IMR-90 (cell line): ENCODE measurements at regions not wholly inside any gene's neighbourhood (a gene's known extent, or its start where the extent isn't known, plus 50 kb on each side); places are given as distances from the start of the nearest gene placed in this dataset.
A peak's percentile ranks its signal among the peaks of the same experiment; 100 is the strongest.

Experiments
- ATAC-seq: fragments of 200-7000 bp; cut with Tn5 transposase; 2 replicates; pipeline ENCODE4 v1.9.1; 2020; ENCODE audit warnings: low read depth, mild to moderate bottlenecking, moderate library complexity
- BruUV-seq: library from RNA; stranded (reverse); fragments of 400-500 nt; replicated peaks from 2 replicates; lab custom pipeline; 2021; lab: Mats Ljungman, UMichigan
- CTCF ChIA-PET: fragments of 300-600 bp; formaldehyde crosslinking; extraction: SDS; loops from one replicate; lab custom pipeline; 2021; ENCODE audit warnings: antibody characterized with exemption; lab: Yijun Ruan, JAX
- POLR2A ChIA-PET: fragments of 300-600 bp; sonication (Branson Sonifier 250); formaldehyde crosslinking; loops from one replicate; lab custom pipeline; 2022; ENCODE audit warnings: antibody characterized with exemption; ENCODE audit not compliant: unreplicated experiment; lab: Charles Lee
- DNase-seq: peaks from one replicate; pipeline ENCODE4 v3.0.0; 2013
- H2AFZ ChIP-seq: replicated peaks from 2 replicates; pipeline ENCODE3; 2013; ENCODE audit warnings: low read length, mild to moderate bottlenecking; ENCODE audit not compliant: poor library complexity
- H2AK5ac ChIP-seq: 2 replicates; pipeline ENCODE4 v1.6.1; 2013; ENCODE audit warnings: low read depth, low read length, inconsistent platforms
- H2AK9ac ChIP-seq: replicated peaks from 2 replicates; pipeline ENCODE3; 2013; ENCODE audit warnings: mild to moderate bottlenecking, low read depth, low read length, moderate library complexity; ENCODE audit not compliant: poor library complexity
- H2BK120ac ChIP-seq: 2 replicates; pipeline ENCODE4 v1.6.1; 2013; ENCODE audit warnings: low read depth, low read length, inconsistent platforms
- H2BK15ac ChIP-seq: 3 replicates; pipeline ENCODE4 v1.6.1; 2013; ENCODE audit warnings: low read depth, low read length, inconsistent platforms
- H2BK20ac ChIP-seq: 2 replicates; pipeline ENCODE4 v1.6.1; 2013; ENCODE audit warnings: low read depth, mild to moderate bottlenecking, inconsistent platforms, low read length, moderate library complexity
- H2BK5ac ChIP-seq: 2 replicates; pipeline ENCODE4 v1.6.1; 2013; ENCODE audit warnings: mild to moderate bottlenecking, low read depth, low read length, inconsistent platforms; ENCODE audit not compliant: poor library complexity, severe bottlenecking
- H3K14ac ChIP-seq: replicated peaks from 2 replicates; pipeline ENCODE4 v1.6.1; 2013; ENCODE audit warnings: low read depth, low read length, inconsistent platforms
- H3K18ac ChIP-seq: 2 replicates; pipeline ENCODE4 v1.6.1; 2013; ENCODE audit warnings: low read depth, low read length, control low read depth
- H3K23ac ChIP-seq: 2 replicates; pipeline ENCODE4 v1.6.1; 2013; ENCODE audit warnings: low read depth, low read length, inconsistent platforms
- H3K27ac ChIP-seq: 2 replicates; pipeline ENCODE4 v1.5.1; 2013; ENCODE audit warnings: mild to moderate bottlenecking, control low read depth, low read length; ENCODE audit not compliant: insufficient read depth
- H3K27me3 ChIP-seq: 2 replicates; pipeline ENCODE4 v1.6.1; 2013; ENCODE audit warnings: low read length; ENCODE audit not compliant: control insufficient read depth, insufficient read depth
- H3K36me3 ChIP-seq: 2 replicates; pipeline ENCODE4 v1.6.1; 2013; ENCODE audit warnings: low read length, mixed read lengths; ENCODE audit not compliant: control insufficient read depth, insufficient read depth
- H3K4ac ChIP-seq: 2 replicates; pipeline ENCODE4 v1.6.1; 2013; ENCODE audit warnings: low read depth, low read length, inconsistent platforms
- H3K4me1 ChIP-seq: 2 replicates; pipeline ENCODE4 v1.6.1; 2013; ENCODE audit warnings: low read length, mixed read lengths; ENCODE audit not compliant: control insufficient read depth, insufficient read depth
- H3K4me2 ChIP-seq: 2 replicates; pipeline ENCODE4 v1.6.1; 2013; ENCODE audit warnings: low read depth, mild to moderate bottlenecking, control low read depth, low read length, moderate library complexity
- H3K4me3 ChIP-seq: 2 replicates; pipeline ENCODE4 v1.5.1; 2013; ENCODE audit warnings: low read depth, mild to moderate bottlenecking, control low read depth, low read length, moderate library complexity; ENCODE audit not compliant: insufficient read depth
- H3K56ac ChIP-seq: 2 replicates; pipeline ENCODE4 v1.6.1; 2013; ENCODE audit warnings: low read length, inconsistent platforms; ENCODE audit not compliant: insufficient read depth; ENCODE audit errors: extremely low read depth
- H3K79me1 ChIP-seq, 2 experiments: 2 replicates each; pipeline ENCODE4 v1.6.1; 2013; ENCODE audit warnings: low read length in 2 of 2, inconsistent platforms in 1 of 2, low read depth in 1 of 2
- H3K9ac ChIP-seq: 2 replicates; pipeline ENCODE4 v1.6.1; 2013; ENCODE audit warnings: low read depth, low read length, control low read depth
- H3K9me1 ChIP-seq: 2 replicates; pipeline ENCODE4 v1.6.1; 2013; ENCODE audit warnings: low read length, inconsistent platforms; ENCODE audit not compliant: insufficient read depth
- H3K9me3 ChIP-seq: 2 replicates; pipeline ENCODE4 v1.6.1; 2013; ENCODE audit warnings: low read length; ENCODE audit not compliant: control insufficient read depth, insufficient read depth
- H4K20me1 ChIP-seq: 2 replicates; pipeline ENCODE4 v1.6.1; 2013; ENCODE audit warnings: low read length, inconsistent platforms; ENCODE audit not compliant: insufficient read depth
- H4K5ac ChIP-seq: 2 replicates; pipeline ENCODE4 v1.6.1; 2013; ENCODE audit warnings: mild to moderate bottlenecking, low read depth, low read length, control low read depth
- H4K8ac ChIP-seq, 2 experiments: 2 replicates each; pipeline ENCODE4 v1.6.1; 2013; ENCODE audit warnings: low read depth in 2 of 2, low read length in 2 of 2, control low read depth in 1 of 2, inconsistent platforms in 1 of 2
- H4K91ac ChIP-seq: 2 replicates; pipeline ENCODE4 v1.6.1; 2013; ENCODE audit warnings: low read depth, low read length, inconsistent platforms; ENCODE audit not compliant: insufficient read depth
- BHLHE40 ChIP-seq: fragments of 150-350 bp; IDR thresholded peaks from 2 replicates; pipeline ENCODE4 v1.6.1; 2016; ENCODE audit warnings: mild to moderate bottlenecking, low read depth, low read length
- CEBPB ChIP-seq: IDR thresholded peaks from 2 replicates; pipeline ENCODE4 v1.6.1; 2012; ENCODE audit warnings: low read depth, low read length, improper control_type of control experiment
- CHD1 ChIP-seq: IDR thresholded peaks from 2 replicates; pipeline ENCODE4 v1.6.1; 2012; ENCODE audit warnings: low read depth, low read length, improper control_type of control experiment
- CTCF ChIP-seq: conservative IDR thresholded peaks from 2 replicates; pipeline ENCODE4 v1.5.1; 2012; ENCODE audit warnings: mild to moderate bottlenecking, low read depth, low read length, improper control_type of control experiment
- ELK1 ChIP-seq: fragments of 150-350 bp; IDR thresholded peaks from 2 replicates; pipeline ENCODE4 v1.6.1; 2016; ENCODE audit warnings: low read depth, mild to moderate bottlenecking, low read length, moderate library complexity, borderline replicate concordance
- FOS ChIP-seq: fragments of 150-350 bp; IDR thresholded peaks from 2 replicates; pipeline ENCODE4 v1.6.1; 2016; ENCODE audit warnings: low read depth, low read length
- MAFK ChIP-seq: IDR thresholded peaks from 2 replicates; pipeline ENCODE4 v1.6.1; 2012; ENCODE audit warnings: low read depth, low read length, improper control_type of control experiment
- MAZ ChIP-seq: IDR thresholded peaks from 2 replicates; pipeline ENCODE4 v1.6.1; 2012; ENCODE audit warnings: low read depth, mild to moderate bottlenecking, low read length, improper control_type of control experiment, moderate library complexity, borderline replicate concordance
- MXI1 ChIP-seq: IDR thresholded peaks from 2 replicates; pipeline ENCODE4 v1.6.1; 2012; ENCODE audit warnings: low read depth, mild to moderate bottlenecking, low read length, moderate library complexity, borderline replicate concordance
- NFE2L2 ChIP-seq: fragments of 150-350 bp; IDR thresholded peaks from 2 replicates; pipeline ENCODE4 v1.6.1; 2016; ENCODE audit warnings: low read depth, mild to moderate bottlenecking, low read length
- POLR2A ChIP-seq: IDR thresholded peaks from 2 replicates; pipeline ENCODE4 v1.6.1; 2012; ENCODE audit warnings: mild to moderate bottlenecking, low read depth, low read length
- RAD21 ChIP-seq: IDR thresholded peaks from 2 replicates; pipeline ENCODE4 v1.6.1; 2012; ENCODE audit warnings: low read length, improper control_type of control experiment
- RCOR1 ChIP-seq: IDR thresholded peaks from 2 replicates; pipeline ENCODE4 v1.6.1; 2012; ENCODE audit warnings: mild to moderate bottlenecking, low read length, improper control_type of control experiment; ENCODE audit not compliant: insufficient replicate concordance
- RFX5 ChIP-seq: IDR thresholded peaks from 2 replicates; pipeline ENCODE4 v1.8.0; 2012; ENCODE audit warnings: low read depth, mild to moderate bottlenecking, low read length, moderate library complexity
- SMC3 ChIP-seq: fragments of 150-350 bp; IDR thresholded peaks from 2 replicates; pipeline ENCODE4 v1.6.1; 2016; ENCODE audit warnings: low read depth, mild to moderate bottlenecking, antibody characterized with exemption, low read length, moderate library complexity
- USF2 ChIP-seq: fragments of 150-350 bp; IDR thresholded peaks from 2 replicates; pipeline ENCODE4 v1.6.1; 2017; ENCODE audit warnings: mild to moderate bottlenecking, antibody characterized with exemption, low read length, low read depth
- whole genome bisulfite sequencing, 2 experiments: methylation state at CpG; one replicate each; pipeline versions ENCODE4 v1.1.5 to v1.1.7; 2013; ENCODE audit warnings: missing lambda C conversion rate in 2 of 2; ENCODE audit not compliant: insufficient read length in 1 of 2; ENCODE audit errors: extremely low coverage in 2 of 2; 5-methylcytosine and 5-hydroxymethylcytosine counted together
- dilution Hi-C: fragments of 300-500 bp; cut with HindIII; formaldehyde crosslinking; loops from one replicate; pipeline ENCODE4 v1.14.3; 2018; ENCODE audit warnings: low sequenced_read_pairs; ENCODE audit not compliant: unreplicated experiment
- in situ Hi-C: fragments of 300-500 bp; cut with MboI; formaldehyde crosslinking; loops from 3 replicates; pipeline ENCODE4 v1.14.3; 2019; ENCODE audit warnings: low sequenced_read_pairs, inconsistent platforms, mixed read lengths
- intact Hi-C: fragments of 100-400 bp; cut with micrococcal nuclease; formaldehyde crosslinking; loops from 2 replicates; pipeline ENCODE4 v1.10.0; 2022

- in situ Hi-C loops (loop anchor here (25.0 kb wide), 1 partner anchor 216 kb away; no protein-coding TSS in a partner anchor), dilution Hi-C loops (no loop called here), intact Hi-C loops (no loop called here)
- Histone ChIP-seq H3K27me3 (no peaks in the 10 kb centered on the region), H2AFZ (peak overlapping the region; percentile 86), H2BK15ac (peak overlapping the region; percentile 39; the same call in 2 of the 3 replicates), H4K5ac (no peak overlapping the region), H3K9ac (no peak overlapping the region), H3K4me2 (no peak overlapping the region), H2BK5ac (no peak overlapping the region), H3K14ac (peak overlapping the region; percentile 74), H3K4me1 (peaks cover 3% of the 10 kb centered on the region; the same call in 1 of the 2 replicates), H2BK120ac (peak overlapping the region; percentile 47; the same call in 1 of the 2 replicates), H4K91ac (no peak overlapping the region; the same call in 1 of the 2 replicates), H4K8ac (peak overlapping the region in 1 of 2 experiments; percentile 31; a peak in 3 of 4 replicates), H3K79me1 (no peaks in the 10 kb centered on the region), H3K4me3 (no peak overlapping the region), H3K23ac (no peak overlapping the region; the same call in 1 of the 2 replicates), H3K27ac (no peak overlapping the region), H4K20me1 (no peaks in the 10 kb centered on the region), H3K36me3 (no peaks in the 10 kb centered on the region), H2AK9ac (peak overlapping the region; percentile 89), H2BK20ac (peak overlapping the region; percentile 79), H3K18ac (no peak overlapping the region), H2AK5ac (peak overlapping the region; percentile 15; the same call in 1 of the 2 replicates), H3K9me3 (no peaks in the 10 kb centered on the region), H3K56ac (no peak overlapping the region), H3K4ac (peak overlapping the region; percentile 57; the same call in 1 of the 2 replicates), H3K9me1 (no peaks in the 10 kb centered on the region)
- ChIA-PET POLR2A (no interaction called here), CTCF (no interaction called here)
- no CpG with 5 or more reads among the region's 2 CpGs for WGBS, 2 experiments
- ATAC-seq (peak; percentile 72), DNase-seq (peak; percentile 84)
- BruUV-seq, result no TSS peak
- TF ChIP-seq RCOR1, result no peak
- TF ChIP-seq NFE2L2, result no peak
- no peak for TF ChIP-seq MXI1
- TF ChIP-seq MAZ, result no peak
- TF ChIP-seq CHD1, result no peak
- TF ChIP-seq USF2, result no peak
- no peak for TF ChIP-seq RFX5
- no peak for TF ChIP-seq ELK1
- no peak for TF ChIP-seq CEBPB
- no peak for TF ChIP-seq POLR2A
- TF ChIP-seq SMC3, result no peak
- no peak for TF ChIP-seq CTCF
- no peak for TF ChIP-seq RAD21
- no peak for TF ChIP-seq BHLHE40
- no peak for TF ChIP-seq MAFK
- TF ChIP-seq FOS, result no peak
Observed at GRCh38 chr11:109971184-109971523, 122.0 kb upstream of the ZC3H12C start.
